Glutamatergic neuron (in vitro differentiated cells): ENCODE measurements at regions not wholly inside any gene's neighbourhood (a gene's known extent, or its start where the extent isn't known, plus 50 kb on each side); places are given as distances from the start of the nearest gene placed in this dataset.
"Not testable (repeated sequence)": the region's sequence is repeated elsewhere in the genome, so short reads cannot be mapped to it uniquely, and the experiment has no call there.

Source experiments
- DNase-seq: peaks from one replicate; pipeline ENCODE4 v3.0.0; 2022
- H3K27ac Mint-ChIP-seq: one replicate; pipeline ENCODE4 v1.8.0; 2020; ENCODE audit warnings: mild to moderate bottlenecking, mixed read lengths, inconsistent platforms; ENCODE audit not compliant: unreplicated experiment
- H3K27me3 Mint-ChIP-seq: one replicate; pipeline ENCODE4 v1.8.0; 2020; ENCODE audit warnings: mild to moderate bottlenecking, moderate library complexity, mixed read lengths, inconsistent platforms; ENCODE audit not compliant: unreplicated experiment
- H3K36me3 Mint-ChIP-seq: one replicate; pipeline ENCODE4 v1.8.0; 2020; ENCODE audit warnings: mild to moderate bottlenecking, mixed read lengths, inconsistent platforms; ENCODE audit not compliant: unreplicated experiment
- H3K4me1 Mint-ChIP-seq: one replicate; pipeline ENCODE4 v1.8.0; 2020; ENCODE audit warnings: mild to moderate bottlenecking, low read depth, mixed read lengths, inconsistent platforms; ENCODE audit not compliant: unreplicated experiment
- H3K4me3 Mint-ChIP-seq: one replicate; pipeline ENCODE4 v1.8.0; 2020; ENCODE audit warnings: mild to moderate bottlenecking, mixed read lengths, inconsistent platforms; ENCODE audit not compliant: unreplicated experiment
- H3K9me3 Mint-ChIP-seq: one replicate; pipeline ENCODE4 v1.8.0; 2020; ENCODE audit warnings: mild to moderate bottlenecking, moderate library complexity, mixed read lengths, inconsistent platforms; ENCODE audit not compliant: unreplicated experiment
- CTCF ChIP-seq: fragments of 200-600 bp; sonication (generic); IDR thresholded peaks from one replicate; pipeline ENCODE4 v1.5.0; 2021; ENCODE audit not compliant: partially characterized antibody, unreplicated experiment

- Mint-ChIP-seq H3K27ac (no peak overlapping the region), H3K4me3 (no peak overlapping the region), H3K4me1 (no peaks in the 10 kb centered on the region), H3K9me3 (peaks cover 3% of the 10 kb centered on the region), H3K27me3 (no peaks in the 10 kb centered on the region), H3K36me3 (no peaks in the 10 kb centered on the region)
- no peak for DNase-seq
- no peak for TF ChIP-seq CTCF
Measured at GRCh38 chr4:120263618-120264017, 197.0 kb upstream of the MAD2L1 start.

- Mint-ChIP-seq H3K27me3 (no peaks in the 10 kb centered on the region), H3K27ac (no peak overlapping the region)
Measured at GRCh38 chr4:120261117-120261516, 194.5 kb upstream of the MAD2L1 start.

GRCh38 chr4:120256112-120256775 lies 189.6 kb upstream of the MAD2L1 start:
- H3K36me3 Mint-ChIP-seq, H3K4me1 Mint-ChIP-seq, H3K9me3 Mint-ChIP-seq, H3K27me3 Mint-ChIP-seq: not testable (repeated sequence)
- DNase-seq, result peak; percentile 56
- H3K4me3 Mint-ChIP-seq, result peak overlapping the region; percentile 93
- peak overlapping the region; percentile 99 for H3K27ac Mint-ChIP-seq

More at GRCh38 chr4:120261117-120261516, 194.5 kb upstream of the MAD2L1 start:
- TF ChIP-seq CTCF, result no peak
- no peaks in the 10 kb centered on the region for H3K36me3 Mint-ChIP-seq
- peaks cover 4% of the 10 kb centered on the region for H3K4me1 Mint-ChIP-seq
- no peak for DNase-seq
- H3K9me3 Mint-ChIP-seq, result peaks cover 6% of the 10 kb centered on the region
- H3K4me3 Mint-ChIP-seq, result no peak overlapping the region

GRCh38 chr4:120238277-120238973 lies 171.8 kb upstream of the MAD2L1 start:
- Mint-ChIP-seq H3K36me3 (no peaks in the 10 kb centered on the region), H3K4me3 (no peak overlapping the region), H3K9me3 (no peaks in the 10 kb centered on the region), H3K27me3 (no peaks in the 10 kb centered on the region), H3K4me1 (peaks cover 4% of the 10 kb centered on the region), H3K27ac (no peak overlapping the region)
- no peak for TF ChIP-seq CTCF
- DNase-seq, result no peak

- no peaks in the 10 kb centered on the region for H3K9me3 Mint-ChIP-seq
- no peak for TF ChIP-seq CTCF
- no peaks in the 10 kb centered on the region for H3K36me3 Mint-ChIP-seq
- H3K27me3 Mint-ChIP-seq, result no peaks in the 10 kb centered on the region
- H3K4me1 Mint-ChIP-seq, result no peaks in the 10 kb centered on the region
- H3K4me3 Mint-ChIP-seq, result no peak overlapping the region
- DNase-seq, result no peak
- no peak overlapping the region for H3K27ac Mint-ChIP-seq
Measured at GRCh38 chr4:120236873-120237272, 170.2 kb upstream of the MAD2L1 start.
